MM.1S (cell line): ENCODE measurements at regions not wholly inside any gene's neighbourhood (a gene's known extent, or its start where the extent isn't known, plus 50 kb on each side); places are given as distances from the start of the nearest gene placed in this dataset.

Experiments used
- CTCF ChIP-seq: fragments of 300-600 bp; sonication (generic); IDR thresholded peaks from 2 replicates; pipeline ENCODE4 v1.5.1; 2016; ENCODE audit warnings: antibody characterized with exemption, low read length, mixed read lengths
- EZH2 ChIP-seq: fragments of 300-600 bp; sonication (generic); optimal IDR thresholded peaks from 2 replicates; pipeline ENCODE3; 2017; ENCODE audit warnings: low read depth, mild to moderate bottlenecking, antibody characterized with exemption, low read length, mixed read lengths
- EZH2phosphoT487 ChIP-seq: fragments of 300-600 bp; sonication (generic); IDR thresholded peaks from 2 replicates; pipeline ENCODE4 v1.6.1; 2018; ENCODE audit warnings: antibody characterized with exemption, low read length

- TF ChIP-seq CTCF = no peak
- no peak for TF ChIP-seq EZH2
- TF ChIP-seq EZH2phosphoT487 = no peak
These were observed 71.6 kb upstream of the NRSN1 start for GRCh38 chr6:24054388-24054787.
